OCI-LY7 (cell line): ENCODE measurements at regions not wholly inside any gene's neighbourhood (a gene's known extent, or its start where the extent isn't known, plus 50 kb on each side); places are given as distances from the start of the nearest gene placed in this dataset.
"Not testable (repeated sequence)": the region's sequence is repeated elsewhere in the genome, so short reads cannot be mapped to it uniquely, and the experiment has no call there.

Source experiments
- BruUV-seq: library from RNA; stranded (reverse); fragments of 400-500 nt; replicated peaks from 2 replicates; lab custom pipeline; 2021; lab: Mats Ljungman, UMichigan
- CTCF ChIA-PET: fragments of 300-600 bp; sonication (Branson Sonifier 250); formaldehyde crosslinking; loops from one replicate; lab custom pipeline; 2022; ENCODE audit warnings: antibody characterized with exemption; ENCODE audit not compliant: unreplicated experiment; lab: Charles Lee
- POLR2A ChIA-PET: fragments of 300-600 bp; sonication (Branson Sonifier 250); formaldehyde crosslinking; loops from one replicate; lab custom pipeline; 2022; ENCODE audit warnings: antibody characterized with exemption; lab: Charles Lee
- DNase-seq: peaks from one replicate; pipeline ENCODE4 v3.0.0-alpha.2; 2015; ENCODE audit warnings: low spot score
- H2AFZ ChIP-seq: fragments of 200-600 bp; sonication (generic), shearing (Covaris generic); 2 replicates; pipeline ENCODE4 v1.6.1; 2014; ENCODE audit warnings: mild to moderate bottlenecking, antibody characterized with exemption, low read length, moderate library complexity
- H3K27ac ChIP-seq: fragments of 200-600 bp; sonication (generic); 2 replicates; pipeline ENCODE4 v1.5.1; 2014; ENCODE audit warnings: mixed run types, low read depth, mild to moderate bottlenecking, moderate library complexity, low read length, inconsistent platforms; ENCODE audit not compliant: poor library complexity, severe bottlenecking
- H3K36me3 ChIP-seq: fragments of 200-600 bp; sonication (generic); 2 replicates; pipeline ENCODE4 v1.6.1; 2014; ENCODE audit warnings: mild to moderate bottlenecking, antibody characterized with exemption, low read length, moderate library complexity, mixed read lengths; ENCODE audit not compliant: insufficient read depth
- H3K4me1 ChIP-seq: fragments of 200-600 bp; sonication (generic); 2 replicates; pipeline ENCODE4 v1.5.1; 2014; ENCODE audit warnings: mild to moderate bottlenecking, low read length; ENCODE audit not compliant: insufficient read depth, poor library complexity, severe bottlenecking
- H3K4me2 ChIP-seq: fragments of 200-600 bp; sonication (generic); 2 replicates; pipeline ENCODE4 v1.6.1; 2014; ENCODE audit warnings: mild to moderate bottlenecking, low read length
- H3K4me3 ChIP-seq: fragments of 200-600 bp; sonication (generic); 2 replicates; pipeline ENCODE4 v1.5.1; 2014; ENCODE audit warnings: mild to moderate bottlenecking, low read depth, low read length; ENCODE audit not compliant: poor library complexity, severe bottlenecking
- H3K79me2 ChIP-seq: fragments of 200-600 bp; sonication (generic); 2 replicates; pipeline ENCODE4 v1.6.1; 2016; ENCODE audit warnings: low read depth, mild to moderate bottlenecking, low read length, moderate library complexity, mixed read lengths; ENCODE audit not compliant: insufficient read depth
- H3K9me2 ChIP-seq: fragments of 200-600 bp; sonication (generic); 2 replicates; pipeline ENCODE4 v1.6.1; 2016; ENCODE audit warnings: mild to moderate bottlenecking, low read length, mixed read lengths; ENCODE audit not compliant: insufficient read depth
- H3K9me3 ChIP-seq: fragments of 200-600 bp; sonication (generic); 2 replicates; pipeline ENCODE4 v1.6.1; 2014; ENCODE audit warnings: mild to moderate bottlenecking, mixed run types, low read length, mixed read lengths
- H4K20me1 ChIP-seq: fragments of 200-600 bp; sonication (generic); 2 replicates; pipeline ENCODE4 v1.6.1; 2014; ENCODE audit warnings: mild to moderate bottlenecking, antibody characterized with exemption, low read length, moderate library complexity, mixed read lengths; ENCODE audit not compliant: insufficient read depth
- CTCF ChIP-seq: fragments of 200-600 bp; sonication (generic); conservative IDR thresholded peaks from 2 replicates; pipeline ENCODE4 v1.5.1; 2014; ENCODE audit warnings: mild to moderate bottlenecking, antibody characterized with exemption, low read length, moderate library complexity, mixed read lengths
- EZH2phosphoT487 ChIP-seq: fragments of 200-600 bp; sonication (generic); IDR thresholded peaks from 2 replicates; pipeline ENCODE4 v1.6.1; 2018; ENCODE audit warnings: low read depth, borderline replicate concordance, mild to moderate bottlenecking, mixed run types, antibody characterized with exemption, low read length, moderate library complexity, mixed read lengths
- intact Hi-C: fragments of 100-400 bp; cut with micrococcal nuclease; formaldehyde crosslinking; loops from one replicate; pipeline ENCODE4 v1.10.0; 2022; ENCODE audit not compliant: unreplicated experiment

GRCh38 chr10:27319752-27320431, 79.3 kb upstream of the ACBD5 start:
- H3K79me2 ChIP-seq, result no peaks in the 10 kb centered on the region
- no peak overlapping the region for H3K4me3 ChIP-seq
- H3K9me3 ChIP-seq, result no peaks in the 10 kb centered on the region
- no peak overlapping the region for H2AFZ ChIP-seq
- POLR2A ChIA-PET, result no interaction called here
- no peaks in the 10 kb centered on the region for H3K36me3 ChIP-seq
- no peak for DNase-seq
- no peaks in the 10 kb centered on the region for H3K4me1 ChIP-seq
- no peak for TF ChIP-seq EZH2phosphoT487
- no peak for TF ChIP-seq CTCF
- intact Hi-C loops, result no loop called here
- CTCF ChIA-PET, result no interaction called here
- no peak overlapping the region; the same call in 1 of the 2 replicates for H3K4me2 ChIP-seq
- H3K9me2 ChIP-seq, result no peaks in the 10 kb centered on the region
- no peaks in the 10 kb centered on the region for H4K20me1 ChIP-seq
- BruUV-seq, result no TSS peak
- H3K27ac ChIP-seq, result no peak overlapping the region

DNA sequence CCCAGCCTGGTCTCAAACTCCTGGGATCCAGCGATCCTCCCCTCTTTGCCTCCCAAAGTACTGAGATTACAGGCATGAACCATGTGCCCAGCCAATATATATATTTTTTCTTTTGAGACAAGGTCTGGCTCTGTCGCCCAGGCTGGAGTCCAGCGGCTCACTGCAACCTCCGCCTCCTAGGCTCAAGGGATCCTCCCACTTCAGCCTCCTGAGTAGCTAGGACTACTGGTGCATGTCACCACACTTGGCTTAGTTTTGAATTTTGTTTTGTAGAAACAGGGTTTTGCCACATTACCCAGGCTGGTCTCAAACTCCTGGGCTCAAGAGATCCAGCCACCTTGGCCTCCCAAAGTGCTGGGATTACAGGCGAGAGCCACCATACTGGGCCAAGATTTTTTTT, 78.5 kb upstream of the ACBD5 start:
- H3K4me3 ChIP-seq, H4K20me1 ChIP-seq, H3K9me2 ChIP-seq, H3K79me2 ChIP-seq, DNase-seq, H3K27ac ChIP-seq, BruUV-seq, CTCF ChIA-PET, POLR2A ChIA-PET, H2AFZ ChIP-seq, intact Hi-C loops, H3K9me3 ChIP-seq, H3K4me1 ChIP-seq, H3K36me3 ChIP-seq, H3K4me2 ChIP-seq: not testable (repeated sequence)

DNA sequence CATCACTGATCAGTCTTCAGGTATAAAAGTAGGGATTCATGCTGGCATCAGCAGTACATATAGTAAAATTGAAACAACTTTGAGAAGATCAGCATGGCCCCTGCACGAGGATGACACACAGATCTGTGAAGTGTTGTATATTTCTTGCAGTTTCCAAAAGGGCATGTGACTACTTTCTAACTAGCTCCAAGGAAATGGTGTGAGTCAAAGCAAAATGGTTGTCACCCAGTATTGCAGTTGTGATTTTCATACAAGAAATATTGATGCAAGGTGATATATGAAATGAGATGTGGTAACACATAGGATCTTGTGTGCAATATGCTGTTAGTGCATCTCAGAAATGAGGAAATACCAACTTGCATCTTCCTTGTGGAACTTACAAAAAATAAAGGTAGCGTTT, 74.5 kb upstream of the ACBD5 start:
- intact Hi-C loops, POLR2A ChIA-PET: not testable (repeated sequence)

DNA sequence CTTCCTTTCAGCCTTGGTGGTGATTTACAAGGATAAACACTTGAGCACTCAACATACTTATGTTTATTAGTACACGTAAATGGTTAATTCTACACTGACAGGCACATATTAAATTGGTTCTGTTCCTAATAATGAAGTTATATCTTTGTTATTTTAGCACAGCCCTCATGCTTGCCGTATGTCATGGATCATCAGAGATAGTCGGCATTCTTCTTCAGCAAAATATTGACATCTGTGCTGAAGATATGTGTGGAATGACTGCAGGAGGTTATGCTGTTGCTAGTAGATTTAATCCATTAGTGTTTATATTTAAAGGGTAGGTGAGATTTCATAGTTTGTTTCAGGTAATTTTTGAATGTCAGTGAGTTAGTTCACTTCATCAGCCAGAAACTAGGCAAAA, 73.0 kb upstream of the ACBD5 start:
- H3K27ac ChIP-seq, H3K9me3 ChIP-seq, H3K36me3 ChIP-seq, H2AFZ ChIP-seq, POLR2A ChIA-PET, CTCF ChIA-PET, DNase-seq, H3K9me2 ChIP-seq, H3K4me2 ChIP-seq, intact Hi-C loops, H3K79me2 ChIP-seq, H3K4me1 ChIP-seq, H4K20me1 ChIP-seq, BruUV-seq, H3K4me3 ChIP-seq: not testable (repeated sequence)

More for the DNA sequence above, 74.5 kb upstream of the ACBD5 start:
- H3K9me2 ChIP-seq, H3K4me2 ChIP-seq, H3K36me3 ChIP-seq, BruUV-seq, H2AFZ ChIP-seq, H3K4me1 ChIP-seq, H4K20me1 ChIP-seq, H3K4me3 ChIP-seq, H3K27ac ChIP-seq, H3K9me3 ChIP-seq, H3K79me2 ChIP-seq, CTCF ChIA-PET, DNase-seq: not testable (repeated sequence)
